ENCODE measurements at regions not wholly inside any gene's neighbourhood (a gene's known extent, or its start where the extent isn't known, plus 50 kb on each side); places are given as distances from the start of the nearest gene placed in this dataset.
"Not testable (repeated sequence)": the region's sequence is repeated elsewhere in the genome, so short reads cannot be mapped to it uniquely, and the experiment has no call there.

- intact Hi-C loops (cut with micrococcal nuclease) = no loop called here
- TF ChIP-seq CTCF (IDR thresholded peaks at IDR 0.05) = no peak
- no peak for ATAC-seq (ENCODE audit: low read depth)
- CTCF ChIA-PET = no interaction called here
- POLR2A ChIA-PET = no interaction called here
- H3K9me3 Mint-ChIP-seq = peaks cover 7% of the 10 kb centered on the region
- H3K27me3 Mint-ChIP-seq = no peaks in the 10 kb centered on the region
- H3K27ac Mint-ChIP-seq = no peak overlapping the region
- no peak for DNase-seq
- no peaks in the 10 kb centered on the region for H3K36me3 Mint-ChIP-seq (ENCODE audit: low read depth)
- H3K4me1 Mint-ChIP-seq = no peaks in the 10 kb centered on the region
- no peak overlapping the region for H3K4me3 Mint-ChIP-seq
Measured at GRCh38 chr5:12883395-12883794, 979.1 kb upstream of the CTNND2 start.

GRCh38 chr5:12876541-12877298 is 972.5 kb upstream of the CTNND2 start:
- ChIA-PET POLR2A (no interaction called here), CTCF (no interaction called here)
- DNase-seq (no peak), ATAC-seq (ENCODE audit: low read depth) (no peak)
- Mint-ChIP-seq H3K4me3 (no peak overlapping the region), H3K27ac (no peak overlapping the region), H3K36me3 (ENCODE audit: low read depth) (no peaks in the 10 kb centered on the region), H3K9me3 (peaks cover 13% of the 10 kb centered on the region), H3K27me3 (no peaks in the 10 kb centered on the region), H3K4me1 (no peaks in the 10 kb centered on the region)
- intact Hi-C loops (cut with micrococcal nuclease) = no loop called here
- no peak for TF ChIP-seq CTCF (IDR thresholded peaks at IDR 0.05)

GRCh38 chr5:12870872-12871539 is 966.8 kb upstream of the CTNND2 start:
- Mint-ChIP-seq H3K27me3 (no peaks in the 10 kb centered on the region), H3K4me1 (no peaks in the 10 kb centered on the region), H3K36me3 (ENCODE audit: low read depth) (no peaks in the 10 kb centered on the region), H3K27ac (no peak overlapping the region), H3K9me3 (peaks cover 6% of the 10 kb centered on the region), H3K4me3 (no peak overlapping the region)
- ChIA-PET CTCF (no interaction called here), POLR2A (no interaction called here)
- ATAC-seq (ENCODE audit: low read depth) = no peak
- no peak for TF ChIP-seq CTCF (IDR thresholded peaks at IDR 0.05)
- DNase-seq = no peak
- intact Hi-C loops (cut with micrococcal nuclease) = no loop called here

GRCh38 chr5:12865529-12865928 is 961.3 kb upstream of the CTNND2 start:
- H3K27me3 Mint-ChIP-seq = no peaks in the 10 kb centered on the region
- intact Hi-C loops (cut with micrococcal nuclease) = no loop called here
- H3K27ac Mint-ChIP-seq = no peak overlapping the region
- H3K4me3 Mint-ChIP-seq = no peak overlapping the region
- ATAC-seq (ENCODE audit: low read depth) = no peak
- DNase-seq = no peak
- ChIA-PET POLR2A (no interaction called here), CTCF (no interaction called here)
- H3K36me3 Mint-ChIP-seq (ENCODE audit: low read depth) = no peaks in the 10 kb centered on the region
- H3K9me3 Mint-ChIP-seq = peaks cover 10% of the 10 kb centered on the region
- TF ChIP-seq CTCF (IDR thresholded peaks at IDR 0.05) = no peak
- no peaks in the 10 kb centered on the region for H3K4me1 Mint-ChIP-seq

- ChIA-PET CTCF (no interaction called here), POLR2A (no interaction called here)
- no peak overlapping the region for H3K4me3 Mint-ChIP-seq
- peaks cover 15% of the 10 kb centered on the region for H3K9me3 Mint-ChIP-seq
- H3K36me3 Mint-ChIP-seq (ENCODE audit: low read depth) = no peaks in the 10 kb centered on the region
- no peak for ATAC-seq (ENCODE audit: low read depth)
- TF ChIP-seq CTCF (IDR thresholded peaks at IDR 0.05) = no peak
- no peaks in the 10 kb centered on the region for H3K27me3 Mint-ChIP-seq
- no peak for DNase-seq
- intact Hi-C loops (cut with micrococcal nuclease) = no loop called here
- no peak overlapping the region for H3K27ac Mint-ChIP-seq
- H3K4me1 Mint-ChIP-seq = no peaks in the 10 kb centered on the region
Measured at GRCh38 chr5:12861886-12862654, 957.8 kb upstream of the CTNND2 start.

- intact Hi-C loops (cut with micrococcal nuclease); H3K4me3 Mint-ChIP-seq; DNase-seq; H3K27ac Mint-ChIP-seq; H3K36me3 Mint-ChIP-seq (ENCODE audit: low read depth); POLR2A ChIA-PET; CTCF ChIA-PET; H3K27me3 Mint-ChIP-seq; ATAC-seq (ENCODE audit: low read depth); H3K4me1 Mint-ChIP-seq: not testable (repeated sequence)
- peaks cover 16% of the 10 kb centered on the region for H3K9me3 Mint-ChIP-seq
Measured at GRCh38 chr5:12856105-12856504, 951.9 kb upstream of the CTNND2 start.

Data from activated B cell treated with CpG ODN at 0.5 μM for 24 hours (primary cell).